Activated naive CD4-positive, alpha-beta T cell (primary cell): ENCODE measurements at regions not wholly inside any gene's neighbourhood (a gene's known extent, or its start where the extent isn't known, plus 50 kb on each side); places are given as distances from the start of the nearest gene placed in this dataset.
"Not testable (repeated sequence)": the region's sequence is repeated elsewhere in the genome, so short reads cannot be mapped to it uniquely, and the experiment has no call there.

Experiments used
- DNase-seq, 4 experiments: peaks; one replicate each; lab custom pipeline; 2025; lab: John Stamatoyannopoulos, UW

DNA sequence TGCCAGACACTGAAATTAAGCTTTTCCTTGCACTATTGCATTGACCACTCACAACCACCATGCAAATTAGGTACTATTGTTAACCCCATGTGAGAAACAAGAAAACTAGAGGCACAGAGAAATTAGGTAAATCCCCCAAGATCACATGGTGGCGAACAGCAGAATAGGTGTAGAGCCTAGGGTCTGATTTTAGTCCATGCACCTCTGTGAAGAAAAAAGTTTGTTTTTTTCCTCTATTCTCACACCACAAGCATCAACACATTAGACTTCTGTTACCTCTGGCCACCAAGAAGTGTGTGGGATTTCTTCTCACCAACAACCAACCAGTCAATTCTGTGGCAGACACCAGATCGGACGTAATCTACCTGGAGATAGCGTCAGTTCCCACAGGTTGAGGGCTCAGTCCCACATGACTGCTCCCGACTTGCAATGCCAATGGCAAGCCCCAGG is 391.9 kb downstream of the COG6 start:
- DNase-seq = no peak

DNA sequence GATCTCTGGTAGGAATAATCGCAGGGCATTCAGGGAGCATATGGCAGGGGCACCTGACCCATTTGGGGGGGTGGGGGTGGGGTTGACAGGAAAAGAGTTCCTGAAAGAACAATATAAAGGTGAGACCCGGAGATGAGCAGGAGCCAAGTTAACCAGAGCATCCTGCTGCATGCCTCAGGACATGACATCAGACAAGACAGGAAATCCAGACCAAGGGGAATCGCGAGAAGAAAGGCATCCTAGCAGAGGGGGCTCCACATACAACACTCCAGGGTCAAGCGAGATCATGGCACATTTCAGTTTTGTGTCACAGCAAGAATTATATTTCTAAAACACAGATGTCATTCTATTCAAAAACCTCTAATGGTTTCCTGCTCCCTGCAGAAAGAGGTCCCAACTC is 393.1 kb downstream of the COG6 start:
- no peak for DNase-seq

DNA sequence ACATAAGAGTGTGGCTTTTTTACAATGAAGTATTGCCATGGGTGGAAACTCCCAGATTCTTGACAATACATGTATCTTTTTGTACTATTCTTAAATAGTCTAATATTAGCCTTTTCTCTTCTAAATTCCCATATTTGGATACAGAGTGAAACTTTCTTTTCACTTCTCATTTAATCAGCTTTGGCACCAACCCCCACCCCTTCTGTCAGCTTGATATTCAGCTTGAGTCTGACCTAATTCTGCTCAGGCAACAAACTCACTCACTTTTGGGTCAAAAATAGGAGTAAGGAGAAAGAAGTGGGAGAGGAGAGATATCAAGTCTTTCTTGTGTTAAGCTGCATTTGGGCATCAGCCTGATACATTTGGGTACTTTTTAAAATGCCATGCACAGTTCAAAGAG is 397.5 kb downstream of the COG6 start:
- DNase-seq = no peak

GRCh38 chr13:40053401-40053800 is 397.9 kb downstream of the COG6 start:
- no peak for DNase-seq

DNA sequence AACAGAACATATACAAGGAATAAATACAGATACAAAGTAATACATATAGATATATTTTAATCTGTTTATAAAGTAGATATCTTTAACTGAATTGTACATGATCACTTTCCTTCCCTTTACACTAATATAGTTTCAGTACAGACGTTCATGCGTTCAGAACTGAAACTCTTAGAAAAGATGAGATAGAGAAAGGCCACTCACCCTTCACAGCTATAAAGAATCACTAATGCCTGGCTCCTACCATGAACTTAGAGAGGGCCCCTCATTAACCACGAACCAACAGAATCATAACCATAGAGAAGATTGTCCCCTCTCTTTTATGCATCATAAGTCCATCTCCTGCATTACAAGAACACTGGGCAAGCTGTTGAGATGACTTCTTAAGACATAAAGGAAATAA is 399.0 kb downstream of the COG6 start:
- not testable (repeated sequence) for DNase-seq

DNA sequence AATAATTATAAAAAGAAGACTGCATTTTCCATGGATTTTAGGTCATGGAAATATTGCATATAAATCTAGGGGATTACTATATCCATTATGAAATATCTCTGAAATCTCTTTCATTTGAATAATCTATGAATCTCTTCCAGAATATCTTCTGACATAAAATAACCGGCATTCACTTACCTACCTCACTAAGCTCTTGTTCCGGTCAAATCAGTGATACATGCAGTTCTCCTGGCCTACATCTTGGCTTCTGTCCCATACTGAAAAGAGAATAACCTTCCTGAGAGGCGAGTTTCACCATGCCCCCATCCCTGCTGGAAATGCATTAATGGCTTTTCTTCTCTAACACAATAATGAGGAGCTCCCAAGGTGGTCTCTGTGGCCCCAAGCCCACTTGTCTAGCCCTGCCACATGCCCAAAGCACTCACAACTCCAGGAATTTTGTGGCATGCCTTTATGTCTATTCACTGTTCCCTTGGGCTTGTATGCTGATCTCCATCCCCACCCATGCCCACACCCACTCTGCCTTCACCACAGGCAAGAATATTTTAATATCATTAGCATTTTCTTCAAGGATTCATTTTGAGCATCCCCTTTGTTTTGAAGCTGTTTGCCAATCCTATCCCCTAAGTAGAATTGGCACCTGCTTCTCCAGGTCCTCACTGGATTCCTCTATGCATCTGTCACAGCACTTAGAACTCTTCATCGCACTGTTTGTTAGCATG is 401.6 kb downstream of the COG6 start:
- no peak for DNase-seq

- DNase-seq = no peak
Measured at GRCh38 chr13:40058757-40059236, 403.3 kb downstream of the COG6 start.

DNA sequence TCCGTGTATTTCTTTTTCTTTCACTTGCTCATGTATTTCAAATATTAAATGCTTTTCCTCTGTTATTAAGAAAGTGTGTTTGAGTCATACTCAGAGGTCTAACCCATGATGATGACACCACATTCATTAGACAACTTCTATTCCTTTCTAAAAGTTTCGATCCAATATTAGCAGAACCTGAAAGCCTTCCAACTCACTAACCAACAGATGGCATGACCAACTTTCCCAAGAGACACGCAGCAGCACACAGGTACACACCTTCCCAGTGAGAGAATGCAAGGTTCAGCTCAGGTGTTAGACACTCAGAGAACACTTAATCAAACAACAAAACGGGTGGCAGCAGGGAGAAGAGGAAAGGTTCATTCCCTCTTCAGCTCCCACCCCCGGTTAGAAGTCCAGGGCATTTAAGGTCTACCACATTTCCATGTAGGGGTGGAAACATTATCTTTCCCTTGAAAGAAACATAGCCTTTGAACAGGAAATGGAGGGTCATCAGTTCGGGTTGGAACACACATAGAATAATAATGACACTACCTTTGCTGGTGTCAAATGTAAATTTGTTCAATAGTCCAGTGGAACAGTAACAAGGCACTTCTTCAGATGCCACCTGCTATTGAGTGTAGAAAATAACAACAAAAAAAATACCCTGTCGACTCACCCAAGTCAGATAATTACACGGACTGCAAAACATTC is 404.2 kb downstream of the COG6 start:
- DNase-seq = no peak

- DNase-seq = no peak
Measured at GRCh38 chr13:40060296-40061007, 405.0 kb downstream of the COG6 start.

DNA sequence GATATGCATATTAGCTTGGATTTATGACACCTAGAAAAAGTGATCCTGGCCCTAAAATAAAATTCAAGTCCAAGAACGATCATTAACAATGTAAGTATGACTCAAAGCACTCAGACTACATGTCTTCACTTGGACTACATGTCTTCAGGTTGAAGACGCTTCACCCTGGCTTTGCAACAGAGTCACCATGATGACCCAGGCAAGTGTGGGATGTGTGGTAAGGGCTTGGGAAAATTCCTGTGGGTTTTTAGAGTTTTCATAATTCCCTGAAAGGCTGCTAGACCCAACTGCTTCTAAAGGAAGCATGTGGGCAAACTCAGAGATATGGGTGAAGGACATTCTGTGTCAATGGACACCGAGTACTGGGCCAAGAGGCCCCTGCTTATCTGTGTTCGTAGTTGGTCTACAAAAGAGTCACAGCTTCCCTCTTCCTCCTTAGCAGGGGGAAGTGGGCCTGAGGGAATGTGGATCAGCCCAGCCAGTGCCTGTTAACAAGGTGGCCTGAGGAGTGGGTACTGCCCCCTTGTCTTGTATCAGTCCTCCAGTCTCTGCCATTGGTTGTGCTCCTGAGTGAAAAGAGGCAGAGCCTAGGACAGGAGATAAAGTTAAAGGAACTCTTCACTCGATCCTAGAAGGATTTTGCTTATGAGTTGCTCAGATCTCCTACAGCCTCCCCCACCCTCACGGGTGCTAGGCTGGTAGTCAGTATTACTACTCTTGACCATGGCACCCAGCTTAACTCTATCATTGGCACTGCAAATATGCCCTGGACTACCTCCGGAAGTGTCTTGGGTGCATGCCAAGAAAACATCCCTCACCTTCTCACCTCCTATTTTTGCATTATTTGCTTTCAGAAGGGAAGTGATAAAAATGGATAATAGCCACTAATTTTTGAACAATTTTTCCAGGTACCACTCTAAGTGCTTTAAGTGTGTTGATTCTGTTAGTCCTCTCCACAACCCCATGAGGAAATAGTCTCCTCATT is 406.3 kb downstream of the COG6 start:
- no peak for DNase-seq

GRCh38 chr13:40063278-40063698 is 407.8 kb downstream of the COG6 start:
- no peak for DNase-seq

- no peak for DNase-seq
Measured at GRCh38 chr13:40063703-40064102, 408.2 kb downstream of the COG6 start.

GRCh38 chr13:40064154-40065097 is 409.0 kb downstream of the COG6 start:
- no peak for DNase-seq

DNA sequence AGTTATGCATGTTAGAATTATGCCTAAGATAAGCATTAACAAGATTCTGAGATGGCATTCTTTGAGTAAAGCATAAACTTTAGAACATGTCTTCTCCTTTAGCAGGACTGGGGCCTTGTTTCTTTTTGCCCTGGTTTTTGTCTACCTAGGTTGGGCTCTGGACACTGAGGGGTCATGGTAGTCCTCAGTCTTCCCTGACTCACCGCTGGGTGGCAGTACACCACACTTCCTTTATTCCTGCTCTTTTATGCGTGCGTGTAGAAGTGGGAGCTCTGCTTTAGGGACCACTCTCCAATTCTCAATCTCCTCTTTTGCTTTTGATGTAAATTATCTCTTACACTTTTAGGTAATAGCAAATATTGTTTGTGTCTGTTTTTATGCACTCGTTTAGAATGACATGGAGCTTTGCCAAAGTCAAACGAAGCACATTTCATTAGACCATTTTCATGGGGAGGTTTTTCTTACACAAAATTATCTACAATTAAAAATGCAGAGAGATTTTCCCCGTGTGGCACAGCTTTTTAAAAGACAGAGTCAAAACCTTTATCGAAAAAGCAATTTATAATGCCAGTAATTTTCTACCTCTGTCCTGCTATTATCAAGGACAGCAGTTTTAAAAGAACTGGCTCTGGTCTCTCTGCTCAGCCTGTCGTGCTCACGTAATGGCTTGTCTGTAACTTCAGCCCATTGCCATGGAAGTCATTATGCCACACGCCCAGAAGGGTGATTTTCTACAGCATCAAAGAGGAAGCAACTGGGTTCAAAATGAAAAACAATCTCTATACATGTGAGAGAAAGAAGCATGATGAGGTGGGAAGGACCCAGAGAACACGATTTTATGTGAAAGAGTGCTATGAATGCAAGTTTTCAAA is 413.9 kb downstream of the COG6 start:
- DNase-seq = peak in 3 of 4 experiments; percentile 43 to 61 (median 45)

GRCh38 chr13:40070357-40070756 is 414.9 kb downstream of the COG6 start:
- DNase-seq = no peak

GRCh38 chr13:40072663-40073120 is 417.2 kb downstream of the COG6 start:
- DNase-seq = no peak

DNA sequence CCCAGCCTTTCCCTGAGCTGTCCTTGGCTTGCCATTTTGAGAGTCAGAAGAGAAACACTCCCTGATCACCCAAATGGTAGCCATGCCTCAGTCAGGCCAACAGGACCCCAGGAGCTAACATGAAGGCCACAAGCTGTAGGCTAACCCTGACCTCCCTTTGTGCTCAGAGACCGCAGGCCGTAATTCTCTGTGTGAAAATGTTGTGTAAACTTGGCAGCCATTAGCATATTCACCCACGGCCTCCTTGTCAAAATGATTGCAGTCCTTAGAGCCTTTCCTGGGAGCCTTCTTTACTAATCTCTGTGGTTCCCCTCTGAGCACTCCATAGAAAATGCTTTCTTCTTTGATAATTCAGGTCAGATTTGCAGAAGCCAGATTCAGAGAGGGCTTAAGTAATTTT is 418.9 kb downstream of the COG6 start:
- DNase-seq = no peak

DNA sequence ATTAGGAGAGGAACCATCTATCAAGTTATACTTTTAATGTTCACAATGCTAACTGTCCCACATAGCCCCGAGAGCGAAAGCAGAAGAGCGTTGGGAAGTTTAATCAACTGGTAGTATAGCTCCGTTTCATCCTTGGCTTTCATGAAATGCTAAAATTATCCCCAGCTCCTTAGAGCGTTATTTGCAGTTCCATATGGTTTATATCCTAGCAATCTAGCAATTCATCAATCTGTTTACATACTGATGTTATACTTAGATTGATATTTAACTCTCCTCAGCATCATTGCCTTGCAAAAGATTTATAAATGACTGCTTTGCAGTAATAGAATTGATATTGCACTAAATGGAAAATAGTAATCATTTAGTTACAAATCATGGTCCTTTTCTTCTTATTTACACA is 419.8 kb downstream of the COG6 start:
- no peak for DNase-seq

GRCh38 chr13:40076765-40077362 is 421.4 kb downstream of the COG6 start:
- no peak for DNase-seq
